Inflammatory macrophage treated with lipopolysaccharide for 4 hours (primary cell): ENCODE measurements at regions not wholly inside any gene's neighbourhood (a gene's known extent, or its start where the extent isn't known, plus 50 kb on each side); places are given as distances from the start of the nearest gene placed in this dataset.
"Not testable (repeated sequence)": the region's sequence is repeated elsewhere in the genome, so short reads cannot be mapped to it uniquely, and the experiment has no call there.

Experiments used
- DNase-seq: peaks from one replicate; pipeline ENCODE4 v3.0.0-alpha.2; 2020

DNA sequence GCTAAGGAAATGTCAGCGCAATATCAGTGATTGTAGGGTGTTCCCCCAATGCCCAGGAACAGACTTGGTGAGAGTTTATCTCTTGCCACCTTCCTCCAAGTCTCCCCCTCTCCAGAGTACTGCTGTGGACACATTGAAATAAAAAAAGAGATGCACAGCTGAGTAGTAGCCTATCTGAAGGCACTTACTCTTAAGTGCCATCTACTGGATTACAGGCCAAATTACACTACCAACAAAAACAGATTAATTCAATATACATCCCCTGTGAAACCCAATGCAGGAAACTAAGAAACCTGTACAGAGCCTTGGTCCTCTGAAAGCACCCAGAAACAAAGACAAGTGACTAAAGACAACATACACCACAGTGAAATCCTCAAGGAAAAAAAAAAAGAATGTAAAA is 460.3 kb downstream of the ZIC3 start:
- DNase-seq = peak; percentile 0

DNA sequence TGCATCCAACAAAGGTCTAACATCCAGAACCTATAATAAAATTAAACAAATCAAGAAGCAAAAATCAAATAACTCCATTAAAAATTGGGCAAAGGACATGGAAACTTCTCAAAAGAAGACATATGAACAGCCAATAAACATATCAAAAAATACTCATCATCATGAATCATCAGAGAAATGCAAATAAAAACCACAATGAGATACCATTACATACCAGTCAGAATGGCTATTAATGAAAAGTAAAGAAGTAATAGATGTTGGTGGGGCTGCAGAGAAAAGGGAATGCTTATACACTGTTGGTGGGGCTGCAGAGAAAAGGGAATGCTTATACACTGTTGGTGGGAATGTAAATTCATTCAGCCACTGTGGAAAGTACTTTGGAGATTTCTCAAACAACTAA is 465.8 kb downstream of the ZIC3 start:
- no peak for DNase-seq

DNA sequence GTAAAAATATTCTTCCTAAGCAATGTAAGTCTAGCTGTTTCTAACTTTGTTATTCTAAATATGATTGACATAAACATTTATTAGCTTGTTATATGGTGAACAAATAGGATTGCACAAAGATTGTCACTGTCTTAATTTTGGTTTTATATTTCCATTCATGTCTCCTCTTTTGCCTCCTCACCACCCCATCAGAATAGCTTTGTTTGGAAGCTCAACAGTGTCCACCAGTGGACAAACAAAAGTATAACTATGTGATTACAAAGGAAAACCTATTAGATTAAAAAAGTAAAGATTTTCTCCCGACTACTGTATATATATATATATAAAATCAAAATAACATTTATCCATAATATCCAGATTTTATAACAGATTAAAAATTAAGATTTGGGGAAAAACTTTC is 468.2 kb downstream of the ZIC3 start:
- no peak for DNase-seq

- no peak for DNase-seq
These were observed 471.6 kb downstream of the ZIC3 start for GRCh38 chrX:138037548-138037947.

GRCh38 chrX:138057883-138058282 is 492.0 kb downstream of the ZIC3 start:
- DNase-seq = no peak

- no peak for DNase-seq
These were observed 493.0 kb downstream of the ZIC3 start for GRCh38 chrX:138058931-138059330.

- DNase-seq = no peak
These were observed 501.5 kb downstream of the ZIC3 start for GRCh38 chrX:138067415-138067814.

DNA sequence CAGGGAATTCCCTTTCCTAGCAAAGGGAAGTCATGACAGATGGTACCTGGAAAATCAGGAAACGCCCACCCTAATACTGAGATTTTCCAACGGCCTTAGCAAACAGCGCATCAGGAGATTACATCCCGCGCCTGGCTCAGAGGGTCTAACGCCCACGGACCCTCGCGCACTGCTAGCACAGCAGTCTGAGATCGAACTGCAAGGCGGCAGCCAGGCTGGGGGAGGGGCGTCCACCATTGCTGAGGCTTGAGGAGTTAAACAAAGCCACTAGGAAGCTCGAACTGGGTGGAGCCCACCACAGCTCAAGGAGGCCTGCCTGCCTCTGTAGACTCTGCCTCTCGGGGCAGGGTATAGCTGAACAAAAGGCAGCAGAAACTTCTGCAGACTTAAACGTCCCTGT is 507.7 kb downstream of the ZIC3 start:
- DNase-seq = no peak

DNA sequence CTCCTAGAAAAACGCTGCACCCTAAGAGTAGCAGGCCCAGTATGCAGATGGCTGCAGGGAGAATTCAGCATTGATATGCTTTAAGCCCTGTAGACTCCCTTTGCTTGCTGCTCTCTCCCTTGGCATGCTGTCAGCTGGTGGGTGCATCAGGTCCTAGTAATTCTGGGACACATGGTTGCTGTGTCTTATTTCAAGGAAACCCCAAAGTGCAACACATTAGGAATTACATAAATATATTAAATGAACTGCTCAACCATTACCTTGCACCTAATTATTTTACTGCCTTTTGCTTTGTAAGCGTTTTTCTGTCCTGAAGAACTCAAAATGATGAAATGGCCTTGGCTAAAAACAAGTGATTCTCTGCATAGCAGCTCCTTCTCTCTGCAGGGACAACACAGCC is 516.3 kb downstream of the ZIC3 start:
- DNase-seq = no peak

GRCh38 chrX:138082896-138083295 is 517.0 kb downstream of the ZIC3 start:
- no peak for DNase-seq

DNA sequence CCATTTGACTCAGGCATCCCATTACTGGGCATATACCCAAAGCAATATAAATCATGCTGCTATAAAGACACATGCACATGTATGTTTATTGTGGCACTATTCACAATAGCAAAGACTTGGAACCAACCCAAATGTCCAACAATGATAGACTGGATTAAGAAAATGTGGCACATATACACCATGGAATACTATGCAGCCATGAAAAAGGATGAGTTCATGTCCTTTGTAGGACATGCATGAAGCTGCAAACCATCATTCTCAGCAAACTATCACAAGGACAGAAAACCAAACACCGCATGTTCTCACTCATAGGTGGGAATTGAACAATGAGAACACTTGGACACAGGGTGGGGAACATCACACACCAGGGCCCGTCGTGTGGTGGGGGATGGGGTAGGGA is 545.0 kb downstream of the ZIC3 start:
- not testable (repeated sequence) for DNase-seq

DNA sequence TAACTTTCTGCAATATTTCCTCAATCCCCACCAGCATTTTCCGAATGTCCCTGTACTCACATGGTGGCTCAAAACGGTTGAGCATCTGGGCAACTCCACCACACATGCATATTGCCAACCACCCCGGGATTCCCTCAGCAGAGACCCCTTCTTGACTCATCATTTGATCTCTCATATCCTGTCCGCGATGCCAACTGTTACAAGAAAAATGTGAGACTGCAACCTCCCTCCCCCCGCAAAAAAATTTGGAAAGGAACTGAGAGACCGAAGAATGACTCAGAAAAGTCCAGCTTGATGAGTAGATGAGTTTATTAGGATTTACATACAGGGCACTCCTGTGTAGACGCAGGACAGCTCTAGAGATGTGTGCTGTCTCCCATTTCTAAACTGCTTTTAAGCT is 561.4 kb downstream of the ZIC3 start:
- DNase-seq = no peak

DNA sequence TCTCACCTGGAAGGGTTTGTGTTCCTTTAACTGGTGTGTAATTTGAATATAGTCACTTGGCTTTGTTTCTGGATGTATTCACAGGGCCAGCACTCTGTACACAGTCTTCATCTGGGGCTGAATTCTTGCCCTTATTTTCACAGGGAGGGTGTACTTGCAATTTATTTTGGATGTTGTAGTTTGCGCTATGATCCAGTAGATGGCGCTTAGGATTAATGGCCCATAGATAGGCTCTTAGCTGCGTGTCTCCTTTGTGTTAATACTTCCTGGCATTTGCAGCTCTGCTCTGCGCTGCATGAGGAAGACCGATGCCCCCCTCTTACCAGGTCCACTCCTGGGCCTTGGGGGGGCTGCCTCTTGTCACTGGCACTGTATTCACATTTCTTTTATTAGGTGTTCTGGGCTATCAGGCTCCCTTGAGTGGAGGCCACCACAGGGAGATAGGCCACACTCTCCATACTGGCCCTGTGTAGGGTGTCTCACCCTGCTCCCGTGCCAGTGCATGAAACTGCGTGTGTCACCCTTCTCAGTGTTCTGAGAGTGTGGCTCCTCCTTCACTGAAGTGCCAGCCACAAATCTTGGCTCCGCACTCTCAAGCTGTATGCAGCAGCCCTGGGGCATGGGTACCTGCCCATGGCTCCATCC is 562.2 kb downstream of the ZIC3 start:
- peak; percentile 14 for DNase-seq

- DNase-seq = peak; percentile 0
These were observed 560.8 kb downstream of the FGF13 start for GRCh38 chrX:138150709-138151108.

DNA sequence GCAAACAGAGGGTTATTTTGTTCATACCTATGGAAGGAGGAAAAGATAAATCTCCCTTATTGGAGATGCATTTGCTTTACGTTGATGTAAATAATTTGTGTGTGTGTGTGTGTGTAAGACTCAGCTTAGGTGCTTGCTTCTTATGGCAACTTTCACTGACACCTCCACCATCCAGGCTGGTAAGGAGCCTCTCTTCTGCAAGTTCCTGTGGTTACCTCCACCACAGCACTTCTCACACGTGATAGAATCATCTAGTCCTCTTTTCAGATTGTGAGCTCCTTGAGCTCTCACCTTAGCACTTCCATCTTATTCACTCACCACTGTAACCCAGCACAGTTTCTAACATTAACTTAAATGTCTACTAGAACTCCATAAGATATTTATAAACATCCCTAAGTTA is 553.7 kb downstream of the FGF13 start:
- DNase-seq = no peak

DNA sequence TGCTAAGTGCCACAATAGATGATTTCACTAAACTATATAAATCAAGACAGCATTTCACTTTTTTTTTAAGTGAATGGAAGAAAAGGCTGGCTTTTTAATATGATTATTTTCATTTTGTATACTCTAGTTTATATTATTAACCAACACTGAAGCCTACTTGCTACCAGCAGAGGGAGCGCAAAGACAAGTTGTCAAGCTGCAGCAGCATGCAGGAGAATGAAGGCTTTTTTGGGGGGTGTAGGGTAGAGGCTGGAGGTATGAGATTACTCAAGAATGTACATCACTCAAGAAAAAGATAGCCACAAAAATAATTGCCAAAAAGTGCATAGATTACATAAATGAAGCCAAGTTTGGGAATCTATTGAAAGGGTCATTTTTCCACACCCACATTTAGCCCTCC is 519.5 kb downstream of the FGF13 start:
- DNase-seq = no peak

DNA sequence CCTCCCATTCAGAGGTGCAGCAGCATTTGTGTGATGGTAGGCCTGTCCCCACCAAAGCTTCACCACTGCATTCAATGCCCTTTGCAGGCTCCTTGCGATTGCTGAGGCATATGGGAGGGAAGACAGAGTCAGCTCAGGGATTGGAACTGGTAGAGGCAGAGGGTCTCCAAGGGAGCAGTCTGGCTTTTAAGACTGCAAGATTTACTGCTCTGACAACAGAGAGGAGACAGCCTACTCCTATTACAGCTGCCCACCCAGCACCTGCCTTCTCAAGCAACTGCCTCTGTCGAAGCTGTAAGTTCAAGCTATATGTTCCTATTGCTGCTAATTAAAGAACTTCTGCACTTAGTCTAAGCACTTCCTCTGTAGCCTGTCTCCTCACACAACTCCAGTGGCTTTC is 481.8 kb downstream of the FGF13 start:
- no peak for DNase-seq

GRCh38 chrX:138240266-138240665 is 471.3 kb downstream of the FGF13 start:
- no peak for DNase-seq

DNA sequence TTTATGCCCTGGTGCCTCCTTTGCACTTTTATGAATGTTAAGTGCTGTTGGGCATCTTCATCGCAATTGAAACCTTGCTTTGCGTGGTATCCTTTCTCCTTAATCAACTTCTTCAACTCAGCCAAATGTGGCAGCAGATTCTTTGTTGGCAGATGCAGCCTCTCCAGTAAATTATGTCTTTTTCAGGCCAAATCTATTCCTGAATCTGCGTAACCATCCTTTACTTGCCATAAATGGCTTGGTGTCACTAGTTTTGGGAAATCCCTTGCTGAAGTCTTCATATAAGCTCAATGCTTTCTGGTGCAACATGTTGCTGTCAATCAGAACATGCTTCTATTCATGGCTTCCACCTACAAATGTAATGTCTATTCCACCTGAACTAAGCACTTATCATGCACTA is 457.5 kb downstream of the FGF13 start:
- no peak for DNase-seq

GRCh38 chrX:138255373-138255772 is 456.1 kb downstream of the FGF13 start:
- DNase-seq = no peak

GRCh38 chrX:138264095-138264494 is 447.4 kb downstream of the FGF13 start:
- not testable (repeated sequence) for DNase-seq

- DNase-seq = no peak
These were observed 440.6 kb downstream of the FGF13 start for GRCh38 chrX:138270931-138271330.

- DNase-seq = not testable (repeated sequence)
These were observed 428.8 kb downstream of the FGF13 start for GRCh38 chrX:138282598-138283150.

- no peak for DNase-seq
These were observed 424.2 kb downstream of the FGF13 start for GRCh38 chrX:138287205-138287877.

DNA sequence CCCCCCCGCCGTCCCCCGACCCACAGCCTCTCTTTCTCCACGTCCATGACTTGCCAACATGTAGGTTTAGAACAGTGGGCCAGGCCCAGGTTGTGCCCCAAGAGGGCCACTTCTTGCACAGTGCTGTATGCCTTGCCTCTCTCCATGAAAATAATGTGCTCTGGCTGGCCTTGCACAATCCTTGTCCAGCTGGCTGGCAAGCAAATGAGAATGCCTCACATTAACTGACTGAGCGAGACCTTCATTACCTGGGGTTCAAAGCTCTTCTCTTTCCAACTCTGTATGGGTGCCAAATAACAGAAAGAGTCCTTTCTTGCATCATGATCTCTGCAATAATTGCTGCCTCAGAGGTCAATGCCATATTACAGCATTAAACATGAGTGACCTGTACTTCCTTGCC is 416.6 kb downstream of the FGF13 start:
- DNase-seq = no peak
